OCI-LY7 (cell line): ENCODE measurements at regions not wholly inside any gene's neighbourhood (a gene's known extent, or its start where the extent isn't known, plus 50 kb on each side); places are given as distances from the start of the nearest gene placed in this dataset.

Experiments used
- BruUV-seq: library from RNA; stranded (reverse); fragments of 400-500 nt; replicated peaks from 2 replicates; lab custom pipeline; 2021; lab: Mats Ljungman, UMichigan
- CTCF ChIA-PET: fragments of 300-600 bp; sonication (Branson Sonifier 250); formaldehyde crosslinking; loops from one replicate; lab custom pipeline; 2022; ENCODE audit warnings: antibody characterized with exemption; ENCODE audit not compliant: unreplicated experiment; lab: Charles Lee
- POLR2A ChIA-PET: fragments of 300-600 bp; sonication (Branson Sonifier 250); formaldehyde crosslinking; loops from one replicate; lab custom pipeline; 2022; ENCODE audit warnings: antibody characterized with exemption; lab: Charles Lee
- DNase-seq: peaks from one replicate; pipeline ENCODE4 v3.0.0-alpha.2; 2015; ENCODE audit warnings: low spot score
- H2AFZ ChIP-seq: fragments of 200-600 bp; sonication (generic), shearing (Covaris generic); 2 replicates; pipeline ENCODE4 v1.6.1; 2014; ENCODE audit warnings: mild to moderate bottlenecking, antibody characterized with exemption, low read length, moderate library complexity
- H3K27ac ChIP-seq: fragments of 200-600 bp; sonication (generic); 2 replicates; pipeline ENCODE4 v1.5.1; 2014; ENCODE audit warnings: mixed run types, low read depth, mild to moderate bottlenecking, moderate library complexity, low read length, inconsistent platforms; ENCODE audit not compliant: poor library complexity, severe bottlenecking
- H3K36me3 ChIP-seq: fragments of 200-600 bp; sonication (generic); 2 replicates; pipeline ENCODE4 v1.6.1; 2014; ENCODE audit warnings: mild to moderate bottlenecking, antibody characterized with exemption, low read length, moderate library complexity, mixed read lengths; ENCODE audit not compliant: insufficient read depth
- H3K4me1 ChIP-seq: fragments of 200-600 bp; sonication (generic); 2 replicates; pipeline ENCODE4 v1.5.1; 2014; ENCODE audit warnings: mild to moderate bottlenecking, low read length; ENCODE audit not compliant: insufficient read depth, poor library complexity, severe bottlenecking
- H3K4me2 ChIP-seq: fragments of 200-600 bp; sonication (generic); 2 replicates; pipeline ENCODE4 v1.6.1; 2014; ENCODE audit warnings: mild to moderate bottlenecking, low read length
- H3K4me3 ChIP-seq: fragments of 200-600 bp; sonication (generic); 2 replicates; pipeline ENCODE4 v1.5.1; 2014; ENCODE audit warnings: mild to moderate bottlenecking, low read depth, low read length; ENCODE audit not compliant: poor library complexity, severe bottlenecking
- H3K79me2 ChIP-seq: fragments of 200-600 bp; sonication (generic); 2 replicates; pipeline ENCODE4 v1.6.1; 2016; ENCODE audit warnings: low read depth, mild to moderate bottlenecking, low read length, moderate library complexity, mixed read lengths; ENCODE audit not compliant: insufficient read depth
- H3K9me2 ChIP-seq: fragments of 200-600 bp; sonication (generic); 2 replicates; pipeline ENCODE4 v1.6.1; 2016; ENCODE audit warnings: mild to moderate bottlenecking, low read length, mixed read lengths; ENCODE audit not compliant: insufficient read depth
- H3K9me3 ChIP-seq: fragments of 200-600 bp; sonication (generic); 2 replicates; pipeline ENCODE4 v1.6.1; 2014; ENCODE audit warnings: mild to moderate bottlenecking, mixed run types, low read length, mixed read lengths
- H4K20me1 ChIP-seq: fragments of 200-600 bp; sonication (generic); 2 replicates; pipeline ENCODE4 v1.6.1; 2014; ENCODE audit warnings: mild to moderate bottlenecking, antibody characterized with exemption, low read length, moderate library complexity, mixed read lengths; ENCODE audit not compliant: insufficient read depth
- EZH2phosphoT487 ChIP-seq: fragments of 200-600 bp; sonication (generic); IDR thresholded peaks from 2 replicates; pipeline ENCODE4 v1.6.1; 2018; ENCODE audit warnings: low read depth, borderline replicate concordance, mild to moderate bottlenecking, mixed run types, antibody characterized with exemption, low read length, moderate library complexity, mixed read lengths
- intact Hi-C: fragments of 100-400 bp; cut with micrococcal nuclease; formaldehyde crosslinking; loops from one replicate; pipeline ENCODE4 v1.10.0; 2022; ENCODE audit not compliant: unreplicated experiment
- TF ChIP-seq, protein P1 (sequence below): fragments of 200-600 bp; sonication (generic); conservative IDR thresholded peaks from 2 replicates; pipeline ENCODE4 v1.5.1; 2014; ENCODE audit warnings: mild to moderate bottlenecking, antibody characterized with exemption, low read length, moderate library complexity, mixed read lengths

DNA sequence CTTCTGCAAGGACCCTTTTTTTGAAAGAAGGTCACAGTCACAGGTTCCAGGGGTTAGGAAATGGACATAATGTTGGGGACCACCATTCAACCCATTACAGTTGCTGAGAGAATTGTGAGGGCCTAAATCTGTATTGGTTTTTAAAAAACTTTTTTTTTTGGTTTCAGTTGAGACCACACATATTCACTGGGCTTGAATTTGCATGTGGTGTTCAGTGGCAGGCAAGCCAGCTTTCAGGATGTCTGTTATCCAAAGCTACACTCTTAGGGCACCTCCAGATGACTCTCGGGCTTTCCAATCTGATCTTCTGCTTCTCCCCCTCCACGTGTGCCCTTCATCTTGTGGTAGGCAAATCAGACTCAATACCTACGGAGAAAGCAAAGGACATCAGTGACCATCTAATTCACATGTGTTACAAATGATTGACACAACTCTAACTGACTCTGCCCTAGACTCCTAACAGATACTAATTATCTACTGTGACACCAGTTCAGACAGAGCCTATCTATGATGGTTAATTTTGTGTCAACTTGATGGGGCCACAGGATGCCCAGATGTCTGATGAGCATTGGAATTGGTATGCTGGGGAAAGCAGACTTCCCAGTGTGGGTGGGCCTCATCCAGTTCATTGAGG lies 93.3 kb upstream of the ELMO1 start:
- H3K9me2 ChIP-seq = no peaks in the 10 kb centered on the region
- H3K4me1 ChIP-seq = no peaks in the 10 kb centered on the region
- no peak overlapping the region for H3K27ac ChIP-seq
- intact Hi-C loops = no loop called here
- H3K4me2 ChIP-seq = no peak overlapping the region
- no TSS peak for BruUV-seq
- H3K4me3 ChIP-seq = no peak overlapping the region
- no peak for TF ChIP-seq EZH2phosphoT487
- TF ChIP-seq, protein P1, sequence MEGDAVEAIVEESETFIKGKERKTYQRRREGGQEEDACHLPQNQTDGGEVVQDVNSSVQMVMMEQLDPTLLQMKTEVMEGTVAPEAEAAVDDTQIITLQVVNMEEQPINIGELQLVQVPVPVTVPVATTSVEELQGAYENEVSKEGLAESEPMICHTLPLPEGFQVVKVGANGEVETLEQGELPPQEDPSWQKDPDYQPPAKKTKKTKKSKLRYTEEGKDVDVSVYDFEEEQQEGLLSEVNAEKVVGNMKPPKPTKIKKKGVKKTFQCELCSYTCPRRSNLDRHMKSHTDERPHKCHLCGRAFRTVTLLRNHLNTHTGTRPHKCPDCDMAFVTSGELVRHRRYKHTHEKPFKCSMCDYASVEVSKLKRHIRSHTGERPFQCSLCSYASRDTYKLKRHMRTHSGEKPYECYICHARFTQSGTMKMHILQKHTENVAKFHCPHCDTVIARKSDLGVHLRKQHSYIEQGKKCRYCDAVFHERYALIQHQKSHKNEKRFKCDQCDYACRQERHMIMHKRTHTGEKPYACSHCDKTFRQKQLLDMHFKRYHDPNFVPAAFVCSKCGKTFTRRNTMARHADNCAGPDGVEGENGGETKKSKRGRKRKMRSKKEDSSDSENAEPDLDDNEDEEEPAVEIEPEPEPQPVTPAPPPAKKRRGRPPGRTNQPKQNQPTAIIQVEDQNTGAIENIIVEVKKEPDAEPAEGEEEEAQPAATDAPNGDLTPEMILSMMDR = no peak
- H4K20me1 ChIP-seq = no peaks in the 10 kb centered on the region
- no peaks in the 10 kb centered on the region for H3K36me3 ChIP-seq
- ChIA-PET CTCF (no interaction called here), POLR2A (no interaction called here)
- no peak for DNase-seq
- no peak overlapping the region for H2AFZ ChIP-seq
- H3K79me2 ChIP-seq = no peaks in the 10 kb centered on the region
- H3K9me3 ChIP-seq = no peaks in the 10 kb centered on the region

DNA sequence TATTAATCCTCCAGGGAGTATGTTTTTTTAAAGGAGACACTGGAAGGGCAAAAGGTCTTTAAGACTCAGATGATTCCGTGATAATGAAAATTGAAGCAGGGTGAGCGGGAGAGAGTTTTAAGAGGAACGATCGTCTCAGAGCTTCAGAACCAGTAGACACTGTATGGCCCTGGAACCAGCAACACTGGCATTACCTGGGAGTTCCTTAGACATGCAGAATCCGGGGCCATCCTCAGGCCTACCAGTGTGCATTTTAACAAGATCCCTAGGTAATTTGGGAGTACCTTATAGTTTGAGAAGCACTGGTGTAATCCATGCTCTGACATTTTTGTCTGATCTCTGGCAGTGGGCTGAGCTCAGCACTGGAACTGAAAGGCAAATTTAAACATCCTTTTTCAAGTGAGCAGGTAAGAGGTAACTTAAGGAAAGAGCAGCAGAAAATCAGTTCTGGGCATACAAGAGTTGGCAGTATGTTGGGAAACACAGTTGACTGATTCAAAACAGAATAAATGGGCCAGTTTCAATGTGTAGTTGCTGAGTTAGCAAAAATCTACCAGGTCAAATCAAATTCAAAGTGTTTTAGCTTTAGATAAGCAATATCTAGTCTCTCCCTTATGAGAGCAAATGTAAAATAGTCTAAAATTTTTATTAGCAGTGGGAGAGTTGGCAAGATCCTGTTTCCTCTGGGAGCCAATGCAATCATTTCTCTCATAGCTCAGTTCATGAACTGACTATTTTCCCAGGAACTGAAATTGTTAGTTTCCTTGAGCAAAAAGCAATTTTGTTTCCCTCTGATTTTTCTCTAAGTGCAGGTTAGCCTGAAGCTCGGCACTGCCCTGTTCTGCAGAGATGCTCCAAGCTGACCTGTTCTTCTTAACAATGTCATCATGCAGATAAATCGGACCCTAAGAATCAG lies 97.2 kb upstream of the ELMO1 start:
- ChIA-PET CTCF (no interaction called here), POLR2A (no interaction called here)
- H3K4me3 ChIP-seq = no peak overlapping the region

More for the DNA sequence above, 97.2 kb upstream of the ELMO1 start:
- intact Hi-C loops = no loop called here
- no peak for DNase-seq
- no peak overlapping the region for H3K27ac ChIP-seq
- no peaks in the 10 kb centered on the region for H3K79me2 ChIP-seq
- H3K4me2 ChIP-seq = no peak overlapping the region
- H3K4me1 ChIP-seq = no peaks in the 10 kb centered on the region
- TF ChIP-seq EZH2phosphoT487 = no peak
- TF ChIP-seq, protein P1 = no peak
- H3K36me3 ChIP-seq = no peaks in the 10 kb centered on the region
- H2AFZ ChIP-seq = no peak overlapping the region
- no TSS peak for BruUV-seq
- H4K20me1 ChIP-seq = no peaks in the 10 kb centered on the region
- no peaks in the 10 kb centered on the region for H3K9me3 ChIP-seq
- no peaks in the 10 kb centered on the region for H3K9me2 ChIP-seq
